WTC11 (cell line): ENCODE measurements at regions not wholly inside any gene's neighbourhood (a gene's known extent, or its start where the extent isn't known, plus 50 kb on each side); places are given as distances from the start of the nearest gene placed in this dataset.

Experiments used
- ATAC-seq: fragments of 200-7000 bp; cut with Tn5 transposase; 2 replicates; pipeline ENCODE4 v1.10.0; 2021; ENCODE audit warnings: mild to moderate bottlenecking, moderate library complexity
- CTCF ChIA-PET: fragments of 300-600 bp; sonication (Branson Sonifier 250); formaldehyde crosslinking; loops from one replicate; lab custom pipeline; 2021; ENCODE audit warnings: antibody characterized with exemption; lab: Charles Lee
- POLR2A ChIA-PET: fragments of 350-600 bp; sonication (Branson Sonifier 250); formaldehyde crosslinking; loops from one replicate; lab custom pipeline; 2021; ENCODE audit warnings: antibody characterized with exemption; lab: Charles Lee
- DNase-seq: peaks from one replicate; pipeline ENCODE4 v3.0.0; 2021; ENCODE audit warnings: low spot score
- H3K27ac Mint-ChIP-seq: 2 replicates; pipeline ENCODE4 v1.8.0; 2021; ENCODE audit warnings: mixed read lengths
- H3K27me3 Mint-ChIP-seq: 2 replicates; pipeline ENCODE4 v1.8.0; 2021; ENCODE audit warnings: low read depth, mild to moderate bottlenecking, moderate library complexity, mixed read lengths
- H3K36me3 Mint-ChIP-seq: 2 replicates; pipeline ENCODE4 v1.8.0; 2021; ENCODE audit warnings: mixed read lengths
- H3K4me1 Mint-ChIP-seq: 2 replicates; pipeline ENCODE4 v1.8.0; 2022; ENCODE audit warnings: mixed read lengths
- H3K4me3 Mint-ChIP-seq: 2 replicates; pipeline ENCODE4 v1.8.0; 2021; ENCODE audit warnings: mild to moderate bottlenecking, moderate library complexity, mixed read lengths
- H3K9me3 Mint-ChIP-seq: 2 replicates; pipeline ENCODE4 v1.8.0; 2021; ENCODE audit warnings: mixed read lengths
- AFF4 ChIP-seq: sonication (generic); formaldehyde crosslinking; IDR thresholded peaks from 2 replicates; pipeline ENCODE4 v1.8.1; 2023; ENCODE audit warnings: mild to moderate bottlenecking, missing genetic modification reagents, borderline replicate concordance
- CREB1 ChIP-seq: sonication (generic); formaldehyde crosslinking; IDR thresholded peaks from 2 replicates; pipeline ENCODE4 v1.8.0; 2023; ENCODE audit warnings: mild to moderate bottlenecking, missing genetic modification reagents
- CREM ChIP-seq: sonication (generic); formaldehyde crosslinking; IDR thresholded peaks from 2 replicates; pipeline ENCODE4 v1.8.1; 2022; ENCODE audit warnings: mild to moderate bottlenecking, missing genetic modification reagents, moderate library complexity
- FOXP1 ChIP-seq: sonication (generic); formaldehyde crosslinking; IDR thresholded peaks from 2 replicates; pipeline ENCODE4 v1.8.0; 2022; ENCODE audit warnings: missing genetic modification reagents, mild to moderate bottlenecking, moderate library complexity, borderline replicate concordance
- GTF2I ChIP-seq: fragments of 250-450 bp; sonication (Bioruptor Pico); conservative IDR thresholded peaks from 2 replicates; pipeline ENCODE4 v1.4.0; 2021; ENCODE audit warnings: mild to moderate bottlenecking
- HMGA2 ChIP-seq: fragments of 250-450 bp; sonication (Bioruptor Pico); IDR thresholded peaks from 2 replicates; pipeline ENCODE4 v1.4.0; 2021; ENCODE audit warnings: mild to moderate bottlenecking, moderate library complexity
- HMGXB4 ChIP-seq: sonication (generic); formaldehyde crosslinking; IDR thresholded peaks from 2 replicates; pipeline ENCODE4 v1.8.1; 2023; ENCODE audit warnings: mild to moderate bottlenecking, moderate library complexity, missing genetic modification reagents
- IRF1 ChIP-seq: sonication (generic); formaldehyde crosslinking; IDR thresholded peaks from 2 replicates; pipeline ENCODE4 v1.8.0; 2023; ENCODE audit warnings: missing genetic modification reagents
- IRF2 ChIP-seq: sonication (generic); formaldehyde crosslinking; IDR thresholded peaks from 2 replicates; pipeline ENCODE4 v1.8.0; 2022; ENCODE audit warnings: low read depth, missing genetic modification reagents, borderline replicate concordance
- JUN ChIP-seq: sonication (generic); formaldehyde crosslinking; IDR thresholded peaks from 2 replicates; pipeline ENCODE4 v1.8.0; 2023; ENCODE audit warnings: mild to moderate bottlenecking, missing genetic modification reagents
- NR1H2 ChIP-seq: sonication (generic); formaldehyde crosslinking; IDR thresholded peaks from 2 replicates; pipeline ENCODE4 v1.9.0; 2021; ENCODE audit warnings: mild to moderate bottlenecking, moderate library complexity, missing genetic modification reagents
- NR2C2 ChIP-seq: sonication (generic); formaldehyde crosslinking; IDR thresholded peaks from 2 replicates; pipeline ENCODE4 v1.8.0; 2022; ENCODE audit warnings: mild to moderate bottlenecking, missing genetic modification reagents
- SOX15 ChIP-seq: fragments of 250-450 bp; sonication (Bioruptor Pico); IDR thresholded peaks from 2 replicates; pipeline ENCODE4 v1.9.0; 2021; ENCODE audit warnings: mild to moderate bottlenecking
- STAT6 ChIP-seq: sonication (generic); formaldehyde crosslinking; conservative IDR thresholded peaks from 2 replicates; pipeline ENCODE4 v1.8.1; 2023; ENCODE audit warnings: mild to moderate bottlenecking, low read depth, missing genetic modification reagents, moderate library complexity
- TEAD4 ChIP-seq: sonication (generic); formaldehyde crosslinking; IDR thresholded peaks from 2 replicates; pipeline ENCODE4 v1.8.0; 2022; ENCODE audit warnings: mild to moderate bottlenecking, missing genetic modification reagents
- ZNF121 ChIP-seq: sonication (generic); formaldehyde crosslinking; IDR thresholded peaks from 2 replicates; pipeline ENCODE4 v1.8.0; 2023; ENCODE audit warnings: missing genetic modification reagents
- ZNF281 ChIP-seq: sonication (generic); formaldehyde crosslinking; IDR thresholded peaks from 2 replicates; pipeline ENCODE4 v1.8.0; 2023; ENCODE audit warnings: mild to moderate bottlenecking, missing genetic modification reagents
- ZNF532 ChIP-seq: fragments of 250-450 bp; sonication (Bioruptor Pico); IDR thresholded peaks from 2 replicates; pipeline ENCODE4 v1.9.0; 2021; ENCODE audit warnings: mild to moderate bottlenecking, borderline replicate concordance

GRCh38 chr3:31413515-31413914 lies 119.2 kb upstream of the STT3B start (continued):
- TF ChIP-seq HMGA2 (CRISPR knock-in tag) (no peak), JUN (no peak), AFF4 (CRISPR knock-in tag) (no peak), IRF2 (CRISPR knock-in tag) (no peak), ZNF121 (CRISPR knock-in tag) (no peak), SOX15 (CRISPR knock-in tag) (no peak), ZNF281 (CRISPR knock-in tag) (no peak), HMGXB4 (CRISPR knock-in tag) (no peak), CREB1 (CRISPR knock-in tag) (no peak), STAT6 (CRISPR knock-in tag) (no peak), IRF1 (CRISPR knock-in tag) (no peak), TEAD4 (CRISPR knock-in tag) (no peak), FOXP1 (CRISPR knock-in tag) (no peak), NR2C2 (CRISPR knock-in tag) (no peak)

GRCh38 chr3:31416980-31417379 lies 115.7 kb upstream of the STT3B start:
- CTCF ChIA-PET: interaction anchor here (0.7 kb wide), 1 partner anchor 76 kb away, joined by 3 read pairs; no protein-coding TSS in a partner anchor
- H3K36me3 Mint-ChIP-seq: no peaks in the 10 kb centered on the region
- no peaks in the 10 kb centered on the region for H3K27me3 Mint-ChIP-seq
- H3K27ac Mint-ChIP-seq: no peak overlapping the region
- no peak for ATAC-seq
- POLR2A ChIA-PET: no interaction called here
- no peak for DNase-seq
- H3K4me1 Mint-ChIP-seq: peaks cover 5% of the 10 kb centered on the region
- no peak overlapping the region for H3K4me3 Mint-ChIP-seq
- H3K9me3 Mint-ChIP-seq: peaks cover 4% of the 10 kb centered on the region
- TF ChIP-seq ZNF532 (CRISPR knock-in tag) (no peak), CREM (no peak), NR1H2 (no peak), ZNF121 (CRISPR knock-in tag) (no peak), GTF2I (CRISPR knock-in tag) (no peak), ZNF281 (CRISPR knock-in tag) (no peak)
